HG03097 (cell line): ENCODE measurements at regions not wholly inside any gene's neighbourhood (a gene's known extent, or its start where the extent isn't known, plus 50 kb on each side); places are given as distances from the start of the nearest gene placed in this dataset.

Experiments used
- ATAC-seq: cut with Tn5 transposase; IDR thresholded peaks from one replicate; pipeline ENCODE4 v1.9.1; 2021; ENCODE audit not compliant: unreplicated experiment, low FRiP score

GRCh38 chr5:8934455-8934854 lies 611.4 kb downstream of the SEMA5A start:
- ATAC-seq, result no peak

GRCh38 chr5:8940934-8941333 lies 604.9 kb downstream of the SEMA5A start:
- no peak for ATAC-seq

GRCh38 chr5:8943301-8943700 lies 602.6 kb downstream of the SEMA5A start:
- no peak for ATAC-seq

GRCh38 chr5:8944005-8944404 lies 601.9 kb downstream of the SEMA5A start:
- no peak for ATAC-seq

- no peak for ATAC-seq
Observed at GRCh38 chr5:8945972-8946371, 599.9 kb downstream of the SEMA5A start.

- peak; percentile 85 for ATAC-seq
Observed at GRCh38 chr5:8949908-8950307, 596.0 kb downstream of the SEMA5A start.

- no peak for ATAC-seq
Observed at GRCh38 chr5:8952147-8952546, 593.7 kb downstream of the SEMA5A start.

GRCh38 chr5:8953016-8953415 lies 592.9 kb downstream of the SEMA5A start:
- no peak for ATAC-seq

GRCh38 chr5:8953911-8954438 lies 591.9 kb downstream of the SEMA5A start:
- ATAC-seq, result no peak

- ATAC-seq, result no peak
Observed at GRCh38 chr5:8954801-8955200, 591.1 kb downstream of the SEMA5A start.

- ATAC-seq, result no peak
Observed at GRCh38 chr5:8956659-8957058, 589.2 kb downstream of the SEMA5A start.

- ATAC-seq, result no peak
Observed at GRCh38 chr5:8958602-8959001, 587.3 kb downstream of the SEMA5A start.

GRCh38 chr5:8961219-8961618 lies 584.7 kb downstream of the SEMA5A start:
- no peak for ATAC-seq

- no peak for ATAC-seq
Observed at GRCh38 chr5:8961956-8962355, 583.9 kb downstream of the SEMA5A start.

GRCh38 chr5:8981016-8981415 lies 564.9 kb downstream of the SEMA5A start:
- ATAC-seq, result no peak

GRCh38 chr5:8981496-8981895 lies 564.4 kb downstream of the SEMA5A start:
- no peak for ATAC-seq

GRCh38 chr5:8984386-8984785 lies 561.5 kb downstream of the SEMA5A start:
- ATAC-seq, result no peak
